IPS DF 19.7 (cell line): ENCODE measurements at regions not wholly inside any gene's neighbourhood (a gene's known extent, or its start where the extent isn't known, plus 50 kb on each side); places are given as distances from the start of the nearest gene placed in this dataset.

ENCODE experiments used
- DNase-seq: peaks from one replicate; pipeline ENCODE4 v3.0.0-alpha.2; 2013; ENCODE audit warnings: low read depth, low spot score

- DNase-seq = no peak
These were observed 254.6 kb upstream of the SLC24A2 start for GRCh38 chr9:20043461-20043860.

- DNase-seq = no peak
These were observed 254.2 kb upstream of the SLC24A2 start for GRCh38 chr9:20043035-20043434.

GRCh38 chr9:20042128-20042711 is 253.4 kb upstream of the SLC24A2 start:
- no peak for DNase-seq

- DNase-seq = no peak
These were observed 252.9 kb upstream of the SLC24A2 start for GRCh38 chr9:20041697-20042081.

- DNase-seq = no peak
These were observed 252.3 kb upstream of the SLC24A2 start for GRCh38 chr9:20040991-20041696.

- no peak for DNase-seq
These were observed 248.9 kb upstream of the SLC24A2 start for GRCh38 chr9:20037699-20038098.

GRCh38 chr9:20033511-20033910 is 244.7 kb upstream of the SLC24A2 start:
- no peak for DNase-seq

GRCh38 chr9:20032413-20033006 is 243.7 kb upstream of the SLC24A2 start:
- DNase-seq = no peak

- DNase-seq = no peak
These were observed 243.0 kb upstream of the SLC24A2 start for GRCh38 chr9:20031836-20032235.

DNA sequence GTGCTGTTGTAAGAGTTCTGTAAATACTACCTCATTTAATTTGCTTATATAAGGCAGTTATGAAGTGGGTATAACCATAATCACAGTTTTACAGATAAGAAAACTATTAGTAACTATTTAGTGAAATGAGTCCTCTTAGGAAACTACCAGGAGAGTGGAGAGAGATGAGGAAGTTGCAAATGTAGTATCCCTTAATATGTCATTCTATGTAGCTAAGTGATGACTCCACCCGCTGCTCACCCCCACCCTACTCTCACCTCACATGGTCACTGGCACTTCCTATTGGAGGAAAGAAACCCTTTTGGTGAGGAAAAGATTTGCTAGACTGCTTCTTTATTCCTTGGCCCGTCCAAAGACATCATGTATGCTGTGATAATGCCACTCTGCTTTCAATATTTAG is 241.8 kb upstream of the SLC24A2 start:
- no peak for DNase-seq

DNA sequence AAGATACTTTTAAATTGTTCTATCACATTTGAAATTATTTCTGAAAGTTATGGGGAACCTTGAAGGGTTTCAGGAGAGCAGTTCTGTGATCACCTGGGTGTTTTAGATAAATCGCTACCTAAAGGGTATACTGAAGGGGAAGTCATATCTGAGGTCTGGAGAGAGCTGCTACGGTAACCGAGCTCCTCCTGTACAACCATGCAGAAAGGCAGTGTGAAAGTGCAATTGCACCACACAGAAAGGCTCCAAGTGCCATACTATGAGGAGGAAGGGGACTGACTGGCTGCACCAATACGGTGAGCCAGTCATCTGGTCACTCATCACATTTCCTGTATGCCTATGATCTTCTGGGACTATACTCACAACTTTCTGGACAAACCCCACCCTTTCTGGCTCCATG is 241.4 kb upstream of the SLC24A2 start:
- no peak for DNase-seq

DNA sequence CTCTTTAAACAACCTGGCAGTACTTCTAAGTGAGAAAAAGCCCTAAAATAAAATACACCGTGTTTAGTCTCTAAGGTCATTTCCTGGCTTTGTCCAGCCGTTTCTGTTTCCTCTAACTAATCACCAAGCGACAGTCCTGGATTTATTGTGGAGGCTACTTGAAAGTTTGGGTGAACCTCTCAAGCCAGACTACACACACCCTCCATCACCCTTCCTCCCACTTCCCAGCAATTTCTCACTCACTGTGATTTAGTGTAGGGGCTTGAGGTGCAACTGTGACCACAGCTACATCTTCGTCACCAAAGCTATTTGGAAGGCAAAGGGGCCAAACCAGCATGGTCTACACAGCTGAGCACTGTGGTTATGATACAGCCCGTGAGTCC is 240.0 kb upstream of the SLC24A2 start:
- no peak for DNase-seq

DNA sequence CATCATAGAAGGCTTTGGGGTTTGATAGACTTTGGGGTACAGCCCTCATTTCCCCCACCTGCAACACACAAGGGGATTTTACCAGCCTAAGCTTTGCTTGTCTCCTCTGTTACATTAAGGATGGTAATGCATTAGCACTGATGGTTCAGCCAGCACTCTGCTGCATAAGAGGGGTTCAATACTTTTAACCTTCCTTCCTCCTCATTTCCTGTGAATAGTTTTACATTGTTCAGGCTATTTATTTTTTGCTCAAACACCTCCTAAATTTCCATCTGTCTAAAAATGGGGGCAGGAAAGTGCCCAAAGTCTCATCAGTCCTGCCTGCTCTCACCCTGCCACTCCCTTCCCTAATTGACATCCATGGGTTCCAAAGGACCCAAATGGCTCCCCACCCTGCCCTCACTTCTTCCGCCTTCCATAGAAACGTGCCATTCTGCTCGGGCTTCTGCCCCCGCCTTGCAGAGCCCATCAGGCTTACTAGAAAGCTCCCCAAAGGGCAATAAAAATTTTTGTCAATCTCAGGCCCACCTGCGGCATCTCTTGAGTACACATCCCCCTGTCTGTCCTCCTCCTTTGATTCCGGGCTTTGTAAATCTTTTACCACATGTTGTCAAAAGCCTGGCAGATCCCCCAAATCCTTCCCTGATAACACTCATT is 239.5 kb upstream of the SLC24A2 start:
- no peak for DNase-seq

- DNase-seq = no peak
These were observed 235.2 kb upstream of the SLC24A2 start for GRCh38 chr9:20023961-20024571.

DNA sequence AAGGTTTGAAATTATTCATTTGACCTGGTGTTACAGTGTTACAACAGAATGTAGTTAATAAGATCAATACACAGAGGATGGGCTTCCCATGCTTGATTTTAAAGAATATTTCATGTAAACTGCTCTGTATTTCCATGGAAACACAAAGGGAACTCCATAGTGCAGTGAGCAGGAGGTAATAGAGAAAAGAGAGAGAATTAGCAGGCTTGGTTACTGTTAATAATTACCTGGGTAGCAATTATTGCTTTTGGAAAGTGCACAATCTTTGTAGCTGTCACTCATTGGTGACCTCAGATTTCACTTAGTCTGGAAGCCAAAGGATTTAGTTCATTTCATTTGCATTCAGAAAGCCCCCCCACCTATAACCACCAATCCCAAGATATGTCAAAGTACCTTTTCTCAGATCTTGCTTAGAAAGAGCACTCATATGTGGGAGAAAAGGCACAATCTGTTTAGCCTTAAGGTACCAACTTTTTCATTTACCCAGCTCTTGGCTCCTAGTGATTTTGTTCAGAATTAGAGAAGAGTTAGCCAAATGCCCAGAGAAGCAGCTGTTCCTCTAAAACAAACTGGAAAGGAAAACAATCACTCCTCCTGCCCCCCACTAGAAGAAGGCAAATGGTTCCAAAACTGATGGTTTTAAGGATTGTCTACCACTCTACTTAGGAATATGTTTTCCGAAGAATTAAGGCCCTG is 234.5 kb upstream of the SLC24A2 start:
- no peak for DNase-seq

- no peak for DNase-seq
These were observed 233.6 kb upstream of the SLC24A2 start for GRCh38 chr9:20022410-20022809.

- no peak for DNase-seq
These were observed 227.8 kb upstream of the SLC24A2 start for GRCh38 chr9:20016611-20017010.

DNA sequence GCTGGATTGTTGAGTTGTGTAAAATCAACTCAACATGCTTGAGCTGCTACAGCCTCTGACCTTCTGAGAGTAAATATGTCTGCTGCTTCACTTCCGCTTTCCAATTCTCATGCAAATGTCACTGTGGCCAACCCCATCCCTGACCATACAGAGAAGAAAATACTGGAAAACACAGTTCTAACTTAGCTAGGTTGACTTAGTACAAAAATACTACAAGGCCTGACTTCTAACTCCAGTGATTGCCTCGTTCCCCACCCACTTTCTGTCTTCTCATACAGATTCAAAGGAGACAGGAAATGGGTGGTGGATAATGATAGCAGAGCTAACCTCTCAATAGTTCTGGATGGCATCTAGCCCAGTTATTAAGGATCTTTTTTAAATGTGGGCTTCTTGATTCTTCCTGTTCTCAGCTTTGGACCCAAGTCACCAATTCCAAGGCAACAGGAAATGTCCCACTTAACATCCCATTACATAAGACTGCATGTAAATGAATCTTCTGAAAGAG is 226.6 kb upstream of the SLC24A2 start:
- no peak for DNase-seq

DNA sequence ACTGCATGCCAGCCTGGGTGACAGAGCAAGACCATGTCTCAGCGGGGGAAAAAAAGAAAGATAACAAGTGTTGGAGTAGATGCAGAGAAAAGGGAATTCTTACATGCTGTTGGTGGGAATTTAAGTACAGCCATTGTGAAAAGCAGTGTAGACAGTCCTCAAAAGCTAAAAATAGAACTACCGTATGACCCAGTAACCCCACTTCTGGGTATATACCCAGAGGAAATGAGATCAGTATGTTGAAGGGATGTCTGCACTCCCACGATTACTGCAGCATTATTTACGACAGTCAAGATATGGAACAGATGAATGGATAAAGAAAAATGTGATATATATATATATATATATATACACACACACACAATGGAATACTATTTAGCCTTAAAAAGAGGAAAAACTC is 225.3 kb upstream of the SLC24A2 start:
- no peak for DNase-seq

DNA sequence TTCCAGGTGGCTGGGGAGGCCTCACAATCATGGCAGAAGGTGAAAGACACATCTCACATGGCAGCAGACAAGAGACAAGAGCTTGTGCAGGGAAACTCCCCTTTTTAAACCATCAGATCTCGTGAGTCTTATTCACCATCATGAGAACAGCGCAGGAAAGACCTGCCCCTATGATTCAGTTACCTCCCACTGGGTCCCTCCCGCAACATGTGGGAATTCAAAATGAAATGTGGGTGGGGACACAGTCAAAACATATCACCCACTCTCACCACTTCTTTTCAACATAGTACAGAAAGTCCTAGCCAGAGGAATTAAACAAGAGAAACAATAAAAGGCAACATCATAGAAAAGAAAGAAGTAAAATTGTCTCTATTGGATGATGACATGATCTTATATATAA is 223.4 kb upstream of the SLC24A2 start:
- no peak for DNase-seq

DNA sequence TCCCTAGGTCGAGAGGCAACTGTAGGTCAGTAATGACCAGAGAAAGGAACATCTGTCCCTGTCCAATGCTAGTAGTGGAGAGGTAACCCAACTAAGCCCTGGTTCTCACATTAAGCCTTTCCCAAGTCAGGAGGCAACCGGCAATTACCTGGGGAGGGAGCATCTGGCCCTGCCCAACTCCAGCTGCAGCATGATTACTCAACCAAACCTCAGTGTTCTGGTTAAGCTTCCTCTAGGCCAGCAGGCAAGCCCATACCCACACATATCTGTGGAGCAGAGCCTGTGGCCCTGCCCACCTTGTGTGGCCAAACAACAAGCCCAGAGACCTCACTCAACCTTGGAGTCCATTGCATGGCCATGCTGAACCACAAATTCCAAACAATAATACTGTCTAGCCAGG is 220.8 kb upstream of the SLC24A2 start:
- no peak for DNase-seq

GRCh38 chr9:20002011-20002410 is 213.2 kb upstream of the SLC24A2 start:
- no peak for DNase-seq
